ENCODE measurements at regions not wholly inside any gene's neighbourhood (a gene's known extent, or its start where the extent isn't known, plus 50 kb on each side); places are given as distances from the start of the nearest gene placed in this dataset.

DNA sequence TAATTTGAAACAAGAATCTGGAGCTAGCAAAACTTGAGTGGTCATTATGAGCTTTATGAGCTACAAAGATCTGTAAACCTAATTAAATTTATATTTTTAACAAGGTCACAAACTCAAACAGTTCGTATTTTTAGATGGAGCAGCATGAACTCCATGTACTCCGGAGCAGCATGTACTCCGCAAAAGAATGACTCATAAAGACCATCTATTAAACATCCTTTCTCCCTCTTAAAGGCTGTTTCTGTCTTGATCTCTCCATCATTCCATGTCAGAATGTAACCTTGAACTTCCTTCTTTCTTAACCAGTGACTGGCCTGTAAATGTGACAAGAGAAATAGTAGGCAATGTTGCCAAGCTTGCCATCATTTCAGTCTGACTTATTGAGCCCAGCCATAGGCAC is 696.9 kb downstream of the ZNF385D start:
- TF ChIP-seq, protein P1, sequence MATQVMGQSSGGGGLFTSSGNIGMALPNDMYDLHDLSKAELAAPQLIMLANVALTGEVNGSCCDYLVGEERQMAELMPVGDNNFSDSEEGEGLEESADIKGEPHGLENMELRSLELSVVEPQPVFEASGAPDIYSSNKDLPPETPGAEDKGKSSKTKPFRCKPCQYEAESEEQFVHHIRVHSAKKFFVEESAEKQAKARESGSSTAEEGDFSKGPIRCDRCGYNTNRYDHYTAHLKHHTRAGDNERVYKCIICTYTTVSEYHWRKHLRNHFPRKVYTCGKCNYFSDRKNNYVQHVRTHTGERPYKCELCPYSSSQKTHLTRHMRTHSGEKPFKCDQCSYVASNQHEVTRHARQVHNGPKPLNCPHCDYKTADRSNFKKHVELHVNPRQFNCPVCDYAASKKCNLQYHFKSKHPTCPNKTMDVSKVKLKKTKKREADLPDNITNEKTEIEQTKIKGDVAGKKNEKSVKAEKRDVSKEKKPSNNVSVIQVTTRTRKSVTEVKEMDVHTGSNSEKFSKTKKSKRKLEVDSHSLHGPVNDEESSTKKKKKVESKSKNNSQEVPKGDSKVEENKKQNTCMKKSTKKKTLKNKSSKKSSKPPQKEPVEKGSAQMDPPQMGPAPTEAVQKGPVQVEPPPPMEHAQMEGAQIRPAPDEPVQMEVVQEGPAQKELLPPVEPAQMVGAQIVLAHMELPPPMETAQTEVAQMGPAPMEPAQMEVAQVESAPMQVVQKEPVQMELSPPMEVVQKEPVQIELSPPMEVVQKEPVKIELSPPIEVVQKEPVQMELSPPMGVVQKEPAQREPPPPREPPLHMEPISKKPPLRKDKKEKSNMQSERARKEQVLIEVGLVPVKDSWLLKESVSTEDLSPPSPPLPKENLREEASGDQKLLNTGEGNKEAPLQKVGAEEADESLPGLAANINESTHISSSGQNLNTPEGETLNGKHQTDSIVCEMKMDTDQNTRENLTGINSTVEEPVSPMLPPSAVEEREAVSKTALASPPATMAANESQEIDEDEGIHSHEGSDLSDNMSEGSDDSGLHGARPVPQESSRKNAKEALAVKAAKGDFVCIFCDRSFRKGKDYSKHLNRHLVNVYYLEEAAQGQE (IDR thresholded peaks at IDR 0.05; ENCODE audit: unreplicated experiment): no peak
- TF ChIP-seq, protein P2, sequence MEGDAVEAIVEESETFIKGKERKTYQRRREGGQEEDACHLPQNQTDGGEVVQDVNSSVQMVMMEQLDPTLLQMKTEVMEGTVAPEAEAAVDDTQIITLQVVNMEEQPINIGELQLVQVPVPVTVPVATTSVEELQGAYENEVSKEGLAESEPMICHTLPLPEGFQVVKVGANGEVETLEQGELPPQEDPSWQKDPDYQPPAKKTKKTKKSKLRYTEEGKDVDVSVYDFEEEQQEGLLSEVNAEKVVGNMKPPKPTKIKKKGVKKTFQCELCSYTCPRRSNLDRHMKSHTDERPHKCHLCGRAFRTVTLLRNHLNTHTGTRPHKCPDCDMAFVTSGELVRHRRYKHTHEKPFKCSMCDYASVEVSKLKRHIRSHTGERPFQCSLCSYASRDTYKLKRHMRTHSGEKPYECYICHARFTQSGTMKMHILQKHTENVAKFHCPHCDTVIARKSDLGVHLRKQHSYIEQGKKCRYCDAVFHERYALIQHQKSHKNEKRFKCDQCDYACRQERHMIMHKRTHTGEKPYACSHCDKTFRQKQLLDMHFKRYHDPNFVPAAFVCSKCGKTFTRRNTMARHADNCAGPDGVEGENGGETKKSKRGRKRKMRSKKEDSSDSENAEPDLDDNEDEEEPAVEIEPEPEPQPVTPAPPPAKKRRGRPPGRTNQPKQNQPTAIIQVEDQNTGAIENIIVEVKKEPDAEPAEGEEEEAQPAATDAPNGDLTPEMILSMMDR (conservative IDR thresholded peaks at IDR 0.05; ENCODE audit: low read depth in 2 of 2): no peak
- TF ChIP-seq POLR2AphosphoS5 (IDR thresholded peaks at IDR 0.05; ENCODE audit: low read depth): no peak
- no peak for TF ChIP-seq EZH2 (IDR thresholded peaks at IDR 0.05; ENCODE audit: low read depth, unreplicated experiment)
- TF ChIP-seq JUNB (IDR thresholded peaks at IDR 0.05; ENCODE audit: unreplicated experiment): no peak
- TF ChIP-seq, protein P3, sequence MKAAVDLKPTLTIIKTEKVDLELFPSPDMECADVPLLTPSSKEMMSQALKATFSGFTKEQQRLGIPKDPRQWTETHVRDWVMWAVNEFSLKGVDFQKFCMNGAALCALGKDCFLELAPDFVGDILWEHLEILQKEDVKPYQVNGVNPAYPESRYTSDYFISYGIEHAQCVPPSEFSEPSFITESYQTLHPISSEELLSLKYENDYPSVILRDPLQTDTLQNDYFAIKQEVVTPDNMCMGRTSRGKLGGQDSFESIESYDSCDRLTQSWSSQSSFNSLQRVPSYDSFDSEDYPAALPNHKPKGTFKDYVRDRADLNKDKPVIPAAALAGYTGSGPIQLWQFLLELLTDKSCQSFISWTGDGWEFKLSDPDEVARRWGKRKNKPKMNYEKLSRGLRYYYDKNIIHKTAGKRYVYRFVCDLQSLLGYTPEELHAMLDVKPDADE (IDR thresholded peaks at IDR 0.05): no peak
- no peak for TF ChIP-seq CREB1 (CRISPR knock-in tag; IDR thresholded peaks at IDR 0.05; ENCODE audit: low read depth)
- no peak for TF ChIP-seq EZH2phosphoT487 (IDR thresholded peaks at IDR 0.05; ENCODE audit: unreplicated experiment)
- TF ChIP-seq ZNF331 (CRISPR knock-in tag; IDR thresholded peaks at IDR 0.05; ENCODE audit: low read depth): no peak
- no peak for TF ChIP-seq NANOG (IDR thresholded peaks at IDR 0.05; ENCODE audit: borderline replicate concordance)
